HL-60 (cell line): ENCODE measurements at regions not wholly inside any gene's neighbourhood (a gene's known extent, or its start where the extent isn't known, plus 50 kb on each side); places are given as distances from the start of the nearest gene placed in this dataset.

ENCODE experiments used
- CTCF ChIP-seq: IDR thresholded peaks from one replicate; pipeline ENCODE4 v1.5.1; 2011; ENCODE audit warnings: low read length, control low read depth, inconsistent platforms; ENCODE audit not compliant: insufficient read depth
- GABPA ChIP-seq: IDR thresholded peaks from 2 replicates; pipeline ENCODE4 v1.6.1; 2012; ENCODE audit warnings: low read depth
- POLR2AphosphoS5 ChIP-seq: IDR thresholded peaks from 2 replicates; pipeline ENCODE4 v1.6.1; 2012; ENCODE audit warnings: low read depth
- REST ChIP-seq: IDR thresholded peaks from 2 replicates; pipeline ENCODE4 v1.6.1; 2012; ENCODE audit warnings: low read depth; ENCODE audit not compliant: insufficient replicate concordance
- SPI1 ChIP-seq: IDR thresholded peaks from 2 replicates; pipeline ENCODE4 v1.6.1; 2012; ENCODE audit warnings: low read depth, mild to moderate bottlenecking, borderline replicate concordance

GRCh38 chrX:140608111-140608510 lies 101.4 kb upstream of the LINC00632 start:
- TF ChIP-seq POLR2AphosphoS5 (no peak), CTCF (no peak), REST (no peak), GABPA (no peak), SPI1 (no peak)
